CD4-positive, CD25-positive, alpha-beta regulatory T cell (primary cell): ENCODE measurements at regions not wholly inside any gene's neighbourhood (a gene's known extent, or its start where the extent isn't known, plus 50 kb on each side); places are given as distances from the start of the nearest gene placed in this dataset.

Experiments
- ATAC-seq, 2 donors: fragments of 150-1000 bp; cut with Tn5 transposase; one replicate each; pipeline ENCODE4 v1.10.0; 2021; ENCODE audit warnings: low read depth in 2 of 2, moderate number of reproducible peaks in 2 of 2, moderate library complexity in 1 of 2
- DNase-seq, 3 donors: peaks; one replicate each; pipeline versions ENCODE4 v3.0.0 to v3.0.0-alpha.2; 2012 to 2022; ENCODE audit warnings: mixed read lengths in 1 of 3
- H3K27ac ChIP-seq: one replicate; pipeline ENCODE4 v1.7.0; 2013; ENCODE audit warnings: mild to moderate bottlenecking, low read length; ENCODE audit not compliant: insufficient read depth, poor library complexity, severe bottlenecking
- H3K27me3 ChIP-seq: one replicate; pipeline ENCODE4 v1.7.0; 2013; ENCODE audit warnings: low read length; ENCODE audit not compliant: control insufficient read depth, insufficient read depth
- H3K36me3 ChIP-seq: one replicate; pipeline ENCODE4 v1.7.0; 2013; ENCODE audit warnings: mild to moderate bottlenecking, low read length, moderate library complexity; ENCODE audit not compliant: control insufficient read depth, insufficient read depth
- H3K4me1 ChIP-seq: 2 replicates; pipeline ENCODE4 v1.7.0; 2013; ENCODE audit warnings: mild to moderate bottlenecking, low read length; ENCODE audit not compliant: insufficient read depth, control insufficient read depth, poor library complexity, severe bottlenecking
- H3K4me3 ChIP-seq: one replicate; pipeline ENCODE4 v1.7.0; 2013; ENCODE audit warnings: low read depth, mild to moderate bottlenecking, low read length, moderate library complexity
- H3K9me3 ChIP-seq, 2 experiments: 1 replicate in 1 of 2; 2 replicates in 1 of 2; pipeline ENCODE4 v1.7.0; 2013; ENCODE audit warnings: low read length in 2 of 2, mild to moderate bottlenecking in 1 of 2, moderate library complexity in 1 of 2; ENCODE audit not compliant: control insufficient read depth in 2 of 2
- H3K27ac Mint-ChIP-seq, 3 donors: one replicate each; pipeline ENCODE4 v1.8.0; 2020 to 2022; ENCODE audit warnings: mild to moderate bottlenecking in 3 of 3, mixed read lengths in 3 of 3, moderate library complexity in 2 of 3
- H3K27me3 Mint-ChIP-seq: one replicate; pipeline ENCODE4 v1.8.0; 2022; ENCODE audit warnings: mild to moderate bottlenecking, mixed read lengths
- H3K36me3 Mint-ChIP-seq: one replicate; pipeline ENCODE4 v1.8.0; 2020; ENCODE audit warnings: mixed read lengths
- H3K4me1 Mint-ChIP-seq, 4 donors: one replicate each; pipeline ENCODE4 v1.8.0; 2020 to 2022; ENCODE audit warnings: mixed read lengths in 4 of 4, mild to moderate bottlenecking in 1 of 4
- H3K4me3 Mint-ChIP-seq, 4 donors: one replicate each; pipeline ENCODE4 v1.8.0; 2020 to 2022; ENCODE audit warnings: mild to moderate bottlenecking in 4 of 4, mixed read lengths in 4 of 4, moderate library complexity in 3 of 4
- H3K9me3 Mint-ChIP-seq, 7 donors: one replicate each; pipeline ENCODE4 v1.8.0; 2020 to 2022; ENCODE audit warnings: mixed read lengths in 7 of 7, mild to moderate bottlenecking in 3 of 7, moderate library complexity in 2 of 7

DNA sequence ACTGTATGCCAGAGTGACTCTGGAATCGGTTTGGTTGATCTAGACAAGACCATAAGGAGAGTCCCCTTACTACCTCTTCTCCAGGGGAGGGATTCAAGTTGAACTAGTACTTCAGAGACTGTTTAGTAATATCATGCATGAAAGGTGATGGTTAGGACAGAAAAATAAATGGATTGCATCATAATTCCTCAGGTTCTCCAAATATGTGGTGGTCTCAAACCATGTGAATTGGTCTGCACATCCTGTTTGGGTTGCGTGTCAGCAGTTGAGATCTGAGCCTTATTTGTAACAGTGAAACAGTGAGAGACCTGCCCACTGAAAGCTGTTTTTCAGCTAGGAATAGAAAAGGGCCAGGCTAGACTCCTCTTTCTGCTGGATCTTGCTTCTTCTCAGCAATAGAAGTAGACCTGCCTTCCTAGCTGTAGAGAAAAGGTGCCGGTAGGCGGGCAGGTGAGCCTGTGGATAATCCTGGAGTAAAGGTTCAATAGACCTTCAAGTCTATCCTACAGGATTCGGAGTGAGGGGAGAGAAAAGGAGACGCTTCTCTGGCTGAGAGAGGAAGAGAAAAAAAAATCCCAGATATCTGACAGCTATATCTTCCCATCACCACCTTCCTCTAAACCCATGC is 258.5 kb upstream of the E2F7 start:
- ATAC-seq (no peak), DNase-seq (no peak)
- Histone ChIP-seq H3K36me3 (no peaks in the 10 kb centered on the region), H3K4me3 (no peak overlapping the region), H3K9me3 (no peaks in the 10 kb centered on the region), H3K27me3 (peaks cover 19% of the 10 kb centered on the region), H3K27ac (no peak overlapping the region), H3K4me1 (peaks cover 9% of the 10 kb centered on the region)
- Mint-ChIP-seq H3K36me3 (peaks cover 3% of the 10 kb centered on the region), H3K4me3 (peak overlapping the region in 1 of 4 donors; percentile 26), H3K27ac (no peak overlapping the region), H3K27me3 (peaks cover 42% of the 10 kb centered on the region), H3K9me3 (peaks cover 0 to 6% (median 0%) of the 10 kb centered on the region in 7 donors), H3K4me1 (peaks cover 0 to 13% (median 6%) of the 10 kb centered on the region in 4 donors)

DNA sequence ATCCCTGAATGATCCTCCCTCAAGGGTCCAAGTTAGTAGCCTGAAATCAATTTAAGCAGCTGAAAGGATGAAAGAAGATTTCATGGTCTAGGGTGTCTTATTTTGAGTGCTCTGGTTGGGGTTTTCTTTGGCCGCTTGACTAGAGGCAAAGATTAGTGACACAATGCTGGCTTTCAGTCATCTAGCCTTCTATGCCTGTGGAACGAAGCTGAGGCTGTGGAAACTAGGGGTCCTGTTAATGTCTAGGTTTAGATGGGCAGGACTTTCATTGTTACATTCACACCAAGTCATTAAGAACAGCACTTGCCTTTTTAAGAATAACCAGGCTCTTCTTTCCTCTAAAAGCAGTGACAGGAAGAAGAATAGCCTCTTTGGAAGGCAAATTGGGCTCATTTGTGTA is 253.8 kb upstream of the E2F7 start:
- Mint-ChIP-seq H3K36me3 (no peaks in the 10 kb centered on the region), H3K27ac (no peak overlapping the region), H3K9me3 (peaks cover 0 to 6% (median 0%) of the 10 kb centered on the region in 7 donors), H3K4me3 (no peak overlapping the region), H3K27me3 (peaks cover 16% of the 10 kb centered on the region), H3K4me1 (peaks cover 0 to 2% (median 0%) of the 10 kb centered on the region in 4 donors)
- Histone ChIP-seq H3K27ac (no peak overlapping the region), H3K27me3 (peaks cover 6% of the 10 kb centered on the region), H3K4me1 (no peaks in the 10 kb centered on the region), H3K4me3 (no peak overlapping the region), H3K9me3 (no peaks in the 10 kb centered on the region), H3K36me3 (no peaks in the 10 kb centered on the region)
- DNase-seq (no peak), ATAC-seq (no peak)

DNA sequence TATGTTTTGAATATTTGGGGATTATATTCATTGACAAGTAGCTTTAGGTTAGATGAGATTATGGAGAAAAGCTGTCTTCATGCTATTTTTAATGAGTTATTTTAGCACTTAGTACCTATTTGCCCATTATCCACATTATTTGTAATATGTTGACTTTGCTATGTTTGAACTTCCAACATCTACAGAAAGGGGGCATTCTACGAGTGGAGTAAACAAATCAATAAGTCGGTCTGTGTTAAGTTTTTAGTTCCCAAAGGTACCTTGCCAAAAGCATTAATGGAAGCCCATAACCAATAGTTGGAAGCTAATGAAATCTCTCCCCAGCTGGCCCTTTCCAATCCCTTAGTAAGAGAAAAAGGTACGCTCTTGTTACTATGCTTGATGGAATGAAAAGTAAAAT is 250.0 kb upstream of the E2F7 start:
- no peaks in the 10 kb centered on the region for H3K27me3 Mint-ChIP-seq
- H3K4me3 Mint-ChIP-seq = no peak overlapping the region
- H3K4me3 ChIP-seq = no peak overlapping the region
- ATAC-seq (no peak), DNase-seq (no peak)
- H3K4me1 Mint-ChIP-seq = no peaks in the 10 kb centered on the region
- no peaks in the 10 kb centered on the region for H3K27me3 ChIP-seq
- H3K9me3 Mint-ChIP-seq = peaks cover 0 to 4% (median 0%) of the 10 kb centered on the region in 7 donors
- no peaks in the 10 kb centered on the region for H3K36me3 Mint-ChIP-seq
- no peaks in the 10 kb centered on the region for H3K9me3 ChIP-seq
- no peaks in the 10 kb centered on the region for H3K4me1 ChIP-seq
- no peaks in the 10 kb centered on the region for H3K36me3 ChIP-seq
- no peak overlapping the region for H3K27ac Mint-ChIP-seq
- no peak overlapping the region for H3K27ac ChIP-seq

DNA sequence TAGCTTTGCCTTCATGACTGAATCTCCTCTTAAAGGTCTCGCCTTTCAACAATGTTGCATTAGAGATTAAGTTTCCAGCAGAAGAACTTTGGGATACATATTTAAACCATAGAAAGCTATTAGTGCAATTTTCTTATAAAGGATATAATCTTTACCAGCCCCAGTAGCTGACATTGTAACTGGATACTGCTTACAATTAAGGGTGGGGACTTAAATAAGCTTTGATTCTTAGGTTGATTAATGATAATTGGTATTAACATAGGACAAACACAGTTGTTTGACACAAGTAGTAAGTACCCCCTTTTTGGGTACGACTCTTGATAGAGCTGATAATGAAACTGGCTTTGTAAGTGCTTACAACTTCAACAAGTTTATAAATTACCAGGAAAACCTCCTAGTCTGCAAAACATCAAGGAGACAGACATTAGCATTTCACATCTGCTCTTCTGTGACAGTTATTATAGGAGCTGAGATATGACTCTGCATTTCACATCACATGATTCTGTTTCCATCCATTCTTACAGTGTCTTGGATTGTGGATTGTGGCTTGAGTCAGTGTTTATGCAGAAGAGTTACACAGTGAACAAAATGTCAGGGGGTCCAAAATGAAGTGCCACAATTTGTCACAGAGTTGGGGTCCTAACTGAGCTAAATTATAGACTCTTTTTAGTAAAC is 249.1 kb upstream of the E2F7 start:
- no peak for DNase-seq
- Mint-ChIP-seq H3K27ac (no peak overlapping the region), H3K4me3 (no peak overlapping the region), H3K27me3 (no peaks in the 10 kb centered on the region), H3K36me3 (no peaks in the 10 kb centered on the region), H3K9me3 (peaks cover 0 to 4% (median 0%) of the 10 kb centered on the region in 7 donors), H3K4me1 (no peaks in the 10 kb centered on the region)
- no peak for ATAC-seq
- Histone ChIP-seq H3K4me1 (no peaks in the 10 kb centered on the region), H3K36me3 (no peaks in the 10 kb centered on the region), H3K27me3 (no peaks in the 10 kb centered on the region), H3K9me3 (no peaks in the 10 kb centered on the region), H3K27ac (no peak overlapping the region), H3K4me3 (no peak overlapping the region)

DNA sequence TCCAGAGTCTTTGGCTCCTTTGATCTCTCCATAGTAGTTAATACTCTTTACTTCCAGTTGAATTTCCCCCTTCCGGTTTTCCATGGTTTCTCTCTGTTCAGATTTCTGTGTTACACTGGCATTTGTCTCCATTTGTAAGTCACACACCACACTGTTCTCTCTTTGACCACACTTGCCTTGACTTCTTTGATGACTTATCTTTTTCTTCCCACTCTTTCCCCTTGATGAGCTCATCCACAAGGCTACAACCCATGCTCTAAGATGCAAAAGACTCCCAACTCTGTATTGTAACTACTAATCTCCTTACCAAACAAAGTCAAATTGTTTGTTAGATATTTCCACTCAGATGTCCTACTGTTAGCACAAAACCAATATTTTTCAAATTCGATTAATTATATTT is 242.7 kb upstream of the E2F7 start:
- no peaks in the 10 kb centered on the region for H3K27me3 ChIP-seq
- no peak overlapping the region for H3K4me3 ChIP-seq
- Mint-ChIP-seq H3K36me3 (no peaks in the 10 kb centered on the region), H3K27me3 (no peaks in the 10 kb centered on the region), H3K9me3 (peaks cover 0 to 3% (median 2%) of the 10 kb centered on the region in 7 donors), H3K4me1 (no peaks in the 10 kb centered on the region), H3K4me3 (no peak overlapping the region), H3K27ac (no peak overlapping the region)
- no peak overlapping the region for H3K27ac ChIP-seq
- ATAC-seq (no peak), DNase-seq (no peak)
- no peaks in the 10 kb centered on the region for H3K9me3 ChIP-seq
- no peaks in the 10 kb centered on the region for H3K4me1 ChIP-seq
- H3K36me3 ChIP-seq = no peaks in the 10 kb centered on the region

DNA sequence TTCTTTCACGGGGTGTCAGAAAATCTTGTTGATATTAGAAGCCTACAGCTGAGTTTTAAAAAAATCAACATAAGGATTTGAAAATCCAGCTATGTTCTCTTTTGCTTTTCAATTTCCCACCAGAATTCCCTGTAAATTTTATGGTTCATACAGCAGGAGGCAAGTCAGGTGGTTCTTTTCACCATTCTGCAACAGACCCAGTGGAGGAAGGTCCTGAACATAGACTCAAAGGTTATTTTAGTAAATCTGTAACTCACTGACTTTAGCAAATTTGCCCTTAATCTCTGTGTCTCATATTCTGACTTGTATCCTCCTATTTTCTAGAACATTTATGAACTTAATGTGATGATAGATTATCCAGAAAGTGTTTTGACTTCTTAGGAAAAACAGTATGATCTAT is 235.4 kb upstream of the E2F7 start:
- Histone ChIP-seq H3K27me3 (no peaks in the 10 kb centered on the region), H3K4me3 (no peak overlapping the region), H3K36me3 (no peaks in the 10 kb centered on the region), H3K27ac (no peak overlapping the region), H3K9me3 (no peaks in the 10 kb centered on the region), H3K4me1 (no peaks in the 10 kb centered on the region)
- no peak for DNase-seq
- Mint-ChIP-seq H3K27ac (no peak overlapping the region), H3K36me3 (no peaks in the 10 kb centered on the region), H3K27me3 (no peaks in the 10 kb centered on the region), H3K9me3 (peaks cover 0 to 2% (median 0%) of the 10 kb centered on the region in 7 donors), H3K4me1 (no peaks in the 10 kb centered on the region), H3K4me3 (no peak overlapping the region)
- ATAC-seq = no peak

DNA sequence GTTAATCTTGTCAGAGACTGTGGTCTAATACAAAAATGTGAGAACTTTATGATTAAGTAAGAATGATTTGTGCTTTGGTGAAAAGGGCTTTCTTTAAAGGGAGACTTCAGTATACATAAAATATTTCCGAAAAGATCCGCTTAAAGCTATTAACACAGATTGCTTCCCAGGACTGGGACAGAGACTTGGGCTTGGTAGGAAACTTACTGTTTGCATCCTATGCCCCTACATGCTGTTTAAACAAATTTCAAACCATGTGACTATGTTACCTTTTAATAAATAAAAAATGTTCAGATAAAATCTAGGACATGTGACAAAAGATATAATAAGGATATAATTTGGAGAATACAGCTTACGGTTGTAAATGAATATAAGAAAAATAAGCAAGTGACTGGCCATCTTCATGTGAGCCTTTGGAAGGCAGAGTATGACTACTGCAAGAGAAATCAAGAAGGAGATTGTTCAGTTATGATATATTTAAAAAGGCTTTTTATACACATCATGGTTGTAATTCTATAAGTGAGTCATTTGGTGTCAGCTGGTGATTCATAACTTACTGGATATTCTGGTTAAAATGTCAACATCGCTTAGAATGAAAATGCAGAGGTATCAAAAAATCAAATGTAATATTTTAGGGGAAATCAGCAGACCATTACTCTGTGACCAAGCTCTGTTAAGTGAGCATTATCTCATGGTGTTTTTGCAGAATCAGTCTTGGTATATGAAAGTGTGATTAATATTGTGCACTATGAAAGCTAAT is 234.7 kb upstream of the E2F7 start:
- Mint-ChIP-seq H3K4me3 (no peak overlapping the region), H3K9me3 (peaks cover 0 to 2% (median 0%) of the 10 kb centered on the region in 7 donors), H3K4me1 (no peaks in the 10 kb centered on the region), H3K36me3 (no peaks in the 10 kb centered on the region), H3K27me3 (no peaks in the 10 kb centered on the region), H3K27ac (no peak overlapping the region)
- no peak overlapping the region for H3K27ac ChIP-seq
- no peak overlapping the region for H3K4me3 ChIP-seq
- ATAC-seq (no peak), DNase-seq (no peak)
- no peaks in the 10 kb centered on the region for H3K27me3 ChIP-seq
- H3K36me3 ChIP-seq = no peaks in the 10 kb centered on the region
- H3K4me1 ChIP-seq = no peaks in the 10 kb centered on the region
- no peaks in the 10 kb centered on the region for H3K9me3 ChIP-seq
